Muscle layer of colon (tissue), 2 donors: ENCODE measurements at regions not wholly inside any gene's neighbourhood (a gene's known extent, or its start where the extent isn't known, plus 50 kb on each side); places are given as distances from the start of the nearest gene placed in this dataset.
A peak's percentile ranks its signal among the peaks of the same experiment; 100 is the strongest.

Experiments
- H3K27ac ChIP-seq: one replicate; pipeline ENCODE4 v1.7.0; 2013; ENCODE audit warnings: low read depth, mild to moderate bottlenecking, low read length, moderate library complexity
- H3K27me3 ChIP-seq, 2 donors: one replicate each; pipeline ENCODE4 v1.7.0; 2013; ENCODE audit warnings: low read length in 2 of 2, mild to moderate bottlenecking in 2 of 2; ENCODE audit not compliant: insufficient read depth in 2 of 2, control insufficient read depth in 1 of 2
- H3K36me3 ChIP-seq: one replicate; pipeline ENCODE4 v1.7.0; 2013; ENCODE audit warnings: mild to moderate bottlenecking, low read length; ENCODE audit not compliant: insufficient read depth
- H3K4me1 ChIP-seq: one replicate; pipeline ENCODE4 v1.7.0; 2013; ENCODE audit warnings: mild to moderate bottlenecking, low read length; ENCODE audit not compliant: insufficient read depth
- H3K4me3 ChIP-seq, 2 donors: one replicate each; pipeline ENCODE4 v1.7.0; 2013; ENCODE audit warnings: low read length in 2 of 2, low read depth in 1 of 2, mild to moderate bottlenecking in 1 of 2, moderate library complexity in 1 of 2
- H3K9ac ChIP-seq: one replicate; pipeline ENCODE4 v1.7.0; 2013; ENCODE audit warnings: low read length
- H3K9me3 ChIP-seq: one replicate; pipeline ENCODE4 v1.7.0; 2013; ENCODE audit warnings: mild to moderate bottlenecking, low read length
- donor health status: abdominal sarcoma.
- donor health status: Adenocarcinoma of cecum.

DNA sequence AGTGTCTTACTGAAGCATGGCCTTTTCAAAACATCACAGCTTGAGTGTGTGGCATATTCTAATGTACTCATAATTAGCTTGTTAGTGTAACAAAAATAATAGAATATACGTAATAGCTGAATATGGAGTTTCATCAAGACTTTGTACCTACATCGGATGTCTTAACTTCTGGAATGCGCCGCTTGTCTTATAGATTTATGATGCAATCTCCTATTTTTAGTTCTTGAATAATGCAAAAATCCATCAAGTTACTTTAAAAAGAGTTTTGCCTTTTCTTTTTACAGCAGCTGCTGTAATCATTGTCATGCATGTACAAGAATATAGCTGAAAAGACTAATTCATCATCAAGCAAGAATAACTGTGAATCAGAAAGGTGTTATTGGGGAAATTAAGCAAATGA is 140.7 kb upstream of the SCN7A start:
- Histone ChIP-seq H3K9ac (no peak overlapping the region), H3K4me1 (no peaks in the 10 kb centered on the region), H3K36me3 (no peaks in the 10 kb centered on the region), H3K9me3 (no peaks in the 10 kb centered on the region), H3K27ac (no peak overlapping the region), H3K4me3 (no peak overlapping the region), H3K27me3 (no peaks in the 10 kb centered on the region)

DNA sequence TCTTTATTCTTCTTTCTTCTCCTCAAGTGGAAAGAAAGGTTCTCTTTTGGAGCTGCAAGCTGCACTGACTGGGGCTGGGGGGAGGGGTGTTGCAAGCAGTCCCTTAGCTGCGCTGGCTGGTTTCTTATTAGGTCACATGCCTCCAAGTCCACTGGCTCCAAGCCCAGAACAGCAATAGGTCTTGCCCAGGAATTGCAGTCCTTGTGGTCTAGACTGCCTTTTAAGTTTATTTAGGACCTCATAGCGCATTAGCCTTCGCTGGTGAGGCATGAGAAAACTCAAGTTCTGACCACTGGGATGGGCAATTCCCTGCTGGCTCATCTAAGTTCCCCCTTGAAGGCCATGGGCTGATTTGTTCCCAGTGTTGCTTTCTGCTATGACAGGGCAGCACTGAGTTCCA is 138.6 kb upstream of the SCN7A start:
- no peak overlapping the region for H3K4me3 ChIP-seq
- no peaks in the 10 kb centered on the region for H3K27me3 ChIP-seq
- H3K9me3 ChIP-seq, result no peaks in the 10 kb centered on the region
- no peaks in the 10 kb centered on the region for H3K4me1 ChIP-seq
- H3K36me3 ChIP-seq, result no peaks in the 10 kb centered on the region
- no peak overlapping the region for H3K9ac ChIP-seq
- no peak overlapping the region for H3K27ac ChIP-seq

DNA sequence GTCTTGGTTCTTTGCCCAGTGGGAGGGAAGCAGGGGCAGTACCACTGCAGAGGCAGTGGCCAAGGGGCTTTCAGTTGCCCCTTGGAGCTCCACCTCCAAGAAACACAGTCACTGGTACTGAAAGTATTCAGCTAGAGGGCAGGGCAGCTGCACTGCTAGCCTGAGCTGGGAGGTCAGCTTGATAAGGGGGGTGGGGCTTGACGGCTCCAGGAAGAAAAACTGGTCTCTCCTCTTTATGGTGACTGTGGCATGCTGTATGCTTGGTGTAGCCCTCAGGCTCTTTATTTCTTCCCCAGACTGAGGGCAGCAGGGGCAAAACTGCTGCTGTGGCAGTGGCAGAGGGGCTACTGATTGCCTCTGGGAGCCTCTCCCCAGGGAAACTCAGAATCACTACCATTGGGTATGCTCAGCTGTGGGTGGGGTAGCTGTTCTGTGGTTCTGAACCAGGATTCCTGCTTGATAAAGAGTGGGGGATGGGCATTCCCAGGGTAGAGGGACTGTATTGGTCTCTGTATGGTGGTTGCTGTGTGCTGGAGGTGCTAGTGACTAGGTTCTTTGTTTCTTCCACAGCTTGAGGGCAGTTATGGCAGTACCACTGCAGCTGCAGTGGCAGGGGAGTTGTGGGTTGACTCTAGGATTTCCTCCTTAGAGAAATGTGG is 134.6 kb upstream of the SCN7A start:
- H3K27me3 ChIP-seq, result no peaks in the 10 kb centered on the region
- no peaks in the 10 kb centered on the region for H3K9me3 ChIP-seq
- H3K4me1 ChIP-seq, result no peaks in the 10 kb centered on the region
- H3K36me3 ChIP-seq, result no peaks in the 10 kb centered on the region
- H3K4me3 ChIP-seq, result no peak overlapping the region
- H3K27ac ChIP-seq, result no peak overlapping the region
- H3K9ac ChIP-seq, result no peak overlapping the region

DNA sequence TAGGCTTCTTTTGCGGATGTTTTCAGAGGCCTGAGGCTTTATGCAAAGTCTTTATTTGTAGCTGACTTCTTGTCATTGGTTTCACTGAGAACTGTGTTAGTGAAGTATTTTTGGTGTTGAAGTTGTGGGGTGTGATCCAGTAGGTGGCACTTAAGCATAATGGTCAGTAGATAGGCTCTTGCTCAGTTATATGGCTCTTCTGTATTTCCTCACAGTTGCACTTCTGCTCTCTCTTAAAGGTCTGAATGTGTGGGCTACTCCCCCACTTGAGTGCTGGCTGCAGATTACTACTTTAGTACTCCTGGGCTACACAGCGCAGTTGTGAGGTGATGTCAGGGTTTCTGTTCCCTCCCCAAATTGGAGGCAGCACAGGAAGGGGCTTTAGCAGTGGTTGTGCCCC is 133.8 kb upstream of the SCN7A start:
- no peak overlapping the region for H3K27ac ChIP-seq
- no peaks in the 10 kb centered on the region for H3K4me1 ChIP-seq
- H3K9me3 ChIP-seq, result no peaks in the 10 kb centered on the region
- H3K36me3 ChIP-seq, result no peaks in the 10 kb centered on the region
- no peaks in the 10 kb centered on the region for H3K27me3 ChIP-seq
- no peak overlapping the region for H3K4me3 ChIP-seq
- no peak overlapping the region for H3K9ac ChIP-seq

DNA sequence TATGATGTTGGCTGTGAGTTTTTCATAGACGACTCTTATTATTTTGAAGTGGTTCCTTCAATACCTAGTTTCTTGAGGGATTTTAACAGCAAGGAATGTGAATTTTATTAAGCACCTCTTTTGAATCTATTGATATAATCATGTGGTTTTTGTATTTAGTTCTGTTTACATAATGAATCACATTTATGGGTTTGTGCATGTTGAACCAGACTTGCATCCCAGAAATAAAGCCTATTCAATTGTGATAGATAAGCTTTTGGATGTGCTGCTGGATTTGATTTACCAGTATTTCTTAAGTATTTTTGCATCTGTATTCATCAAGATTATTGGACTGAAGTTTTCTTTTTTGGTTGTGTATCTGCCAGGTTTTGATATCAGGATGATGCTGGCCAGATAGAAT is 131.6 kb upstream of the SCN7A start:
- no peak overlapping the region for H3K4me3 ChIP-seq
- H3K4me1 ChIP-seq, result no peaks in the 10 kb centered on the region
- no peaks in the 10 kb centered on the region for H3K27me3 ChIP-seq
- no peaks in the 10 kb centered on the region for H3K9me3 ChIP-seq
- H3K36me3 ChIP-seq, result no peaks in the 10 kb centered on the region
- H3K27ac ChIP-seq, result no peak overlapping the region
- no peak overlapping the region for H3K9ac ChIP-seq

DNA sequence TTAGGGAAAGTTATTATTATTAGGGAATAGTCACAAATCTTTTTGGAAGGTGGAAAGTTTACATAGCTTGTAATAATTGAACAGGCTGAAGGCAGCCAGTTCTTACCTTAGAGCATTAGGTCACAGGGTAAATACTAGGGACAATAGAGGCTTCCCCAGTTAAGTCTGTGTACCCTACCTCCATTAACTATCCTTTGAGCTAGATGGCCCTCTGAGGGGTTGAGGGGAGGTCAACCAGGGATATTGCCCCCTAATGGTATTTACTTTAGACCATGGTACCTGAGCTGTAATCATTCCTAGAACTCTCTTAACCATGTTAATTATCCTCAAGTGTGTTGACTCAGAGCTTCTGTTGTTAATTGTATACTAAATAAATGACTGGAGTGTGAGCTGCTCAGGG is 120.5 kb upstream of the SCN7A start:
- no peaks in the 10 kb centered on the region for H3K4me1 ChIP-seq

DNA sequence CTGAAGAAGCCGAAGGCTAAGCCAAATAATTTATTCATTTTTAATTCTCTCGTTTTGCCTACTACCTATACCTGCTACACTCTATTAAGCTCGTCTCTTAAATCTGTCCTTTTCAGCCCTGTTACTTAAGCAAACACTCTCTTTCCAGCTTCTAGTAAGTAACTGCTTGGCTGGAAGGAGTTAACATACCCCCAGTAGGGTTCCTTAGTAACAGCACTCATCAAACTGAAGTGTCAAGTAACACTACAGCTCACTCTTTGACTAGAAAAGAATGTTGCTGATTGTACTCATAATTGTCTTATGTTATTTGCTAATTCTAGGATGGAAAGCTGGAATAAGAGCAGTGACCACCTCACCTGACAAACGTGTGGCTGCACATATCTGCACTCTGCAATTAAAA is 120.0 kb upstream of the SCN7A start:
- Histone ChIP-seq H3K9me3 (no peaks in the 10 kb centered on the region), H3K27ac (no peak overlapping the region), H3K36me3 (no peaks in the 10 kb centered on the region), H3K4me1 (no peaks in the 10 kb centered on the region), H3K27me3 (no peaks in the 10 kb centered on the region), H3K4me3 (no peak overlapping the region), H3K9ac (no peak overlapping the region)

More for the DNA sequence above, 120.5 kb upstream of the SCN7A start:
- Histone ChIP-seq H3K36me3 (no peaks in the 10 kb centered on the region), H3K4me3 (no peak overlapping the region), H3K9ac (no peak overlapping the region), H3K27ac (no peak overlapping the region), H3K27me3 (no peaks in the 10 kb centered on the region), H3K9me3 (no peaks in the 10 kb centered on the region)

DNA sequence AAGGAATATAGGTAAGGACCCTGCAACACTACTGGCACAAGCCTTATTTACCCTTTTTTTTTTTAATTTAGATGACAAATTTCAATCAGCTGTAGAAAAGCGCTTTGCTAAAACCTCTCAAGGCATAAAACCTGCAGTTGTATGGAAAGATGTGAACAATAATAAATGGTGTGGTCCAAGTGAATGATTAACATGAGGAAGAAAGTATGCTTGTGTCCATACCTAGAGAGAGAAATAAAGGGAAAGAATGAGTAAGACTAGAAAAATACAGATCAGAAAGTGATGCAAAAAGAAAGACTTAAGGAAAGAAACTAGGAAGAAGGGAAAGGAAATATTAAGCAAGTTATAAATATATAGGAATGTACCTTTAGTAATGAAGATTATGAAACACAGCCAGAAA is 119.2 kb upstream of the SCN7A start:
- H3K27me3 ChIP-seq, result no peaks in the 10 kb centered on the region
- no peak overlapping the region for H3K27ac ChIP-seq
- no peak overlapping the region for H3K4me3 ChIP-seq
- H3K9me3 ChIP-seq, result no peaks in the 10 kb centered on the region
- no peak overlapping the region for H3K9ac ChIP-seq
- no peaks in the 10 kb centered on the region for H3K4me1 ChIP-seq
- no peaks in the 10 kb centered on the region for H3K36me3 ChIP-seq

DNA sequence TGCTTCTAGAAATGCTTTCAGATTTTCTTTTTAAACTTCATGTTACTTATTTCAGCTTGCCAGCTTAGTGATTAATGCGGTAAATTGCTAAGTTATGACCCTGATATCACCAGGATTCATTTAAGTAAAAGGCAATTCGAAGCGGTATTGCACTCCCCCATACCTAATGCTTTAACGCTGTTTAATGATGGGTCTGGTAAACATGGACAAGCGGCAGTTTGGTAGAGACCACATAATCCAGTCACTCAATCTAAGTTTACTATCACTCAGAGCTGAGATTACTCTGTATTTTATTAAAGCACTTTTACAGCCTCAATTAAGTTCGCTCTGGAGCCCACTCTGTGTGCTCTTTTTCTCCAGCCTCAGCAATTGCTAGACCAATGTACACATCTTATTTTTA is 118.2 kb upstream of the SCN7A start:
- H3K4me1 ChIP-seq, result no peaks in the 10 kb centered on the region
- no peak overlapping the region for H3K27ac ChIP-seq
- no peaks in the 10 kb centered on the region for H3K36me3 ChIP-seq
- no peak overlapping the region for H3K4me3 ChIP-seq
- H3K9ac ChIP-seq, result no peak overlapping the region
- H3K9me3 ChIP-seq, result no peaks in the 10 kb centered on the region
- H3K27me3 ChIP-seq, result no peaks in the 10 kb centered on the region

DNA sequence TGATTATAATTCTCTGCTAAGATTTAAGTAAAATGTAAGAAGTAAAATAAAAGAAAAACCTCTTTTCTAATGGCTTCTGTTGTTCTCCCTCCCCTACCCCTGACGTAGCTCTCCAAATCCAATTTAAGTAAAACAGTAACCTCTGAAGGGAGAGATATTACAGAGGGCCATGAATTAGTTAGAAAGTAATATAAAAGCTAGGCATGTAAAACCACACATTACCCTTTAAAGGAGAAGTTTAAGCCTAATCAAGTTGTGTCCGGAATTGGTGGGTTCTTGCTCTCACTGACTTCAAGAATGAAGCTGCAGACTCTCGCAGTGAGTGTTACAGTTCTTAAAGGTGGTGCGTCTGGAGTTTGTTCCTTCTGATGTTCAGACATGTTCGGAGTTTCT is 116.9 kb upstream of the SCN7A start:
- peak overlapping the region in 1 of 2 donors; percentile 26 for H3K4me3 ChIP-seq
- no peaks in the 10 kb centered on the region for H3K9me3 ChIP-seq

DNA sequence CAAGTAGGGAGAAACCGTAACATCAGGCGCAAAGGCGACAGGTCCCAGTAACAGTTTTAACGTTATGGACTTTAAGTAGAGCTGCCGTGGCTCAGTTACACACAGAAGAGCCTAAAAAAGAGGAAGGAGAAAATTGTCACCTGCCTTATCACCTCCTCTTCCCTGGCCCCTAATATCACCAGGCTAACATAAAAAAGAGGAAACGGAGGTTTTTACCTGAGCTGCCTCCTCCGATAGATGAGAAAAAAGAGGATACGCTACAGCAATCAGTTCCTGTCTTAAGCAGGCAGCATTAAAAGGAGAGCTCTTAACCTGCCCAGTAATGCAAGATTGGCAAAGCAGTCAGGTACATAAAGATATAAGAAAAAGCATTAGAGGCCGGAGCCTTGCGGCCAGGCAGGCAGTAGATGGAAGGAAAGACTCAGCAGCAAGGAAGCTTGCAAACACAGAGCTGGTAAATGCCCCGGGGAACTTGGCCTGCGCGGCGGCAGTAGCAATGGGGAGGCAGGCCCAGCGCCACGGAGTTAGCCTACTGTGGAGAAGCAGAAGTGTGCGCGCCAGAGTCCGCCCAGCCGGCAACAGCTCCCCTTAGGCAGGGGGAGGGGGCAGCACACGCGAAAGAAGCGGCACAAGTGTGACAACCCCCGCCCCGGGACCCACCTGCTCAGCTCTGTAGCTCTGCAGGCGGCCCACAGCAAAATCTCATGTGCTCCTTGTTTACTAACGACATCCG is 116.3 kb upstream of the SCN7A start:
- no peaks in the 10 kb centered on the region for H3K9me3 ChIP-seq
- H3K9ac ChIP-seq, result no peak overlapping the region
- H3K27me3 ChIP-seq, result no peaks in the 10 kb centered on the region
- no peaks in the 10 kb centered on the region for H3K36me3 ChIP-seq
- no peaks in the 10 kb centered on the region for H3K4me1 ChIP-seq
- peak overlapping the region in 1 of 2 donors; percentile 26 for H3K4me3 ChIP-seq
- peak overlapping the region; percentile 34 for H3K27ac ChIP-seq

More for the DNA sequence above, 116.9 kb upstream of the SCN7A start:
- Histone ChIP-seq H3K27me3 (no peaks in the 10 kb centered on the region), H3K27ac (no peak overlapping the region), H3K9ac (no peak overlapping the region), H3K36me3 (no peaks in the 10 kb centered on the region), H3K4me1 (no peaks in the 10 kb centered on the region)
